ENCODE measurements at regions not wholly inside any gene's neighbourhood (a gene's known extent, or its start where the extent isn't known, plus 50 kb on each side); places are given as distances from the start of the nearest gene placed in this dataset.
"Not testable (repeated sequence)": the region's sequence is repeated elsewhere in the genome, so short reads cannot be mapped to it uniquely, and the experiment has no call there.

DNA sequence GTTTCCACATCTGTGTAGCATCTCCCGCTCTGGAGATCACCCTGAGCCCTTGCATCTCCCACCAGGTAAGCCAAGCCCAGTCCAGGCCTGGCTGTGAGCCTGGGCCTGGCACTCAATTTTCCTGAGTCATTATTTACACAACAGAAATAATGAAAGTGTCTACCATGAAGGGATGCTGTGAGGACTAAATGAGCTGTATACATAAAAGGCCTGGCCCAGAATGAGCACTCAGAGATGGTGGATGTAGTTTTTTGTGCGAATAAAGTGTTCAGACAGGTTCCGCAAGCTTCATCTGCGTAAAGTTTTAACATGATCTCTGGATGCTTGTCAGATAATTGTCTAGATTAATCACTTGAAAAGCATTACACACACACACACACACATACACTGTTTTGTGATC lies 50.2 kb upstream of the IGFBPL1 start:
- TF ChIP-seq, protein P1, sequence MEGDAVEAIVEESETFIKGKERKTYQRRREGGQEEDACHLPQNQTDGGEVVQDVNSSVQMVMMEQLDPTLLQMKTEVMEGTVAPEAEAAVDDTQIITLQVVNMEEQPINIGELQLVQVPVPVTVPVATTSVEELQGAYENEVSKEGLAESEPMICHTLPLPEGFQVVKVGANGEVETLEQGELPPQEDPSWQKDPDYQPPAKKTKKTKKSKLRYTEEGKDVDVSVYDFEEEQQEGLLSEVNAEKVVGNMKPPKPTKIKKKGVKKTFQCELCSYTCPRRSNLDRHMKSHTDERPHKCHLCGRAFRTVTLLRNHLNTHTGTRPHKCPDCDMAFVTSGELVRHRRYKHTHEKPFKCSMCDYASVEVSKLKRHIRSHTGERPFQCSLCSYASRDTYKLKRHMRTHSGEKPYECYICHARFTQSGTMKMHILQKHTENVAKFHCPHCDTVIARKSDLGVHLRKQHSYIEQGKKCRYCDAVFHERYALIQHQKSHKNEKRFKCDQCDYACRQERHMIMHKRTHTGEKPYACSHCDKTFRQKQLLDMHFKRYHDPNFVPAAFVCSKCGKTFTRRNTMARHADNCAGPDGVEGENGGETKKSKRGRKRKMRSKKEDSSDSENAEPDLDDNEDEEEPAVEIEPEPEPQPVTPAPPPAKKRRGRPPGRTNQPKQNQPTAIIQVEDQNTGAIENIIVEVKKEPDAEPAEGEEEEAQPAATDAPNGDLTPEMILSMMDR (IDR thresholded peaks at IDR 0.05): not testable (repeated sequence)
- TF ChIP-seq POLR2A (IDR thresholded peaks at IDR 0.05): not testable (repeated sequence)
